Skeletal muscle cell (primary cell): ENCODE measurements at regions not wholly inside any gene's neighbourhood (a gene's known extent, or its start where the extent isn't known, plus 50 kb on each side); places are given as distances from the start of the nearest gene placed in this dataset.

Source experiments
- DNase-seq: peaks from one replicate; pipeline ENCODE4 v3.0.0-alpha.2; 2010; ENCODE audit warnings: low read depth
- H3K4me3 ChIP-seq: 2 replicates; pipeline ENCODE4 v1.5.1; 2011; ENCODE audit warnings: low read depth, mild to moderate bottlenecking, control low read depth, low read length, moderate library complexity

- H3K4me3 ChIP-seq: no peak overlapping the region
- no peak for DNase-seq
Measured at GRCh38 chr3:197432384-197433127, 123.2 kb downstream of the BDH1 start.

GRCh38 chr3:197431346-197431910 lies 124.3 kb downstream of the BDH1 start:
- DNase-seq: no peak
- H3K4me3 ChIP-seq: no peak overlapping the region

GRCh38 chr3:197430934-197431333 lies 124.8 kb downstream of the BDH1 start:
- no peak overlapping the region for H3K4me3 ChIP-seq
- DNase-seq: no peak

- no peak overlapping the region for H3K4me3 ChIP-seq
- DNase-seq: no peak
Measured at GRCh38 chr3:197430502-197430901, 125.3 kb downstream of the BDH1 start.

- DNase-seq: no peak
Measured at GRCh38 chr3:197428952-197429351, 126.8 kb downstream of the BDH1 start.

GRCh38 chr3:197428117-197428801 lies 127.5 kb downstream of the BDH1 start:
- H3K4me3 ChIP-seq: no peak overlapping the region
- DNase-seq: peak; percentile 12

More at GRCh38 chr3:197428952-197429351, 126.8 kb downstream of the BDH1 start:
- H3K4me3 ChIP-seq: no peak overlapping the region

GRCh38 chr3:197427021-197427420 lies 128.6 kb upstream of the DLG1 start:
- no peak overlapping the region for H3K4me3 ChIP-seq
- no peak for DNase-seq

GRCh38 chr3:197426121-197426566 lies 127.7 kb upstream of the DLG1 start:
- peak; percentile 22 for DNase-seq

GRCh38 chr3:197425485-197426120 lies 127.2 kb upstream of the DLG1 start:
- no peak overlapping the region for H3K4me3 ChIP-seq
- no peak for DNase-seq

More at GRCh38 chr3:197426121-197426566, 127.7 kb upstream of the DLG1 start:
- no peak overlapping the region for H3K4me3 ChIP-seq

- DNase-seq: no peak
- no peak overlapping the region for H3K4me3 ChIP-seq
Measured at GRCh38 chr3:197424674-197425484, 126.5 kb upstream of the DLG1 start.

- no peak overlapping the region for H3K4me3 ChIP-seq
- no peak for DNase-seq
Measured at GRCh38 chr3:197424266-197424665, 125.9 kb upstream of the DLG1 start.

GRCh38 chr3:197423376-197423775 lies 125.0 kb upstream of the DLG1 start:
- no peak overlapping the region for H3K4me3 ChIP-seq
- DNase-seq: no peak

GRCh38 chr3:197422506-197422905 lies 124.1 kb upstream of the DLG1 start:
- DNase-seq: no peak
- H3K4me3 ChIP-seq: no peak overlapping the region

GRCh38 chr3:197421021-197421420 lies 122.6 kb upstream of the DLG1 start:
- no peak for DNase-seq

GRCh38 chr3:197420566-197420965 lies 122.2 kb upstream of the DLG1 start:
- no peak for DNase-seq
- H3K4me3 ChIP-seq: no peak overlapping the region

More at GRCh38 chr3:197421021-197421420, 122.6 kb upstream of the DLG1 start:
- no peak overlapping the region for H3K4me3 ChIP-seq

GRCh38 chr3:197420115-197420514 lies 121.7 kb upstream of the DLG1 start:
- no peak for DNase-seq
- H3K4me3 ChIP-seq: no peak overlapping the region

GRCh38 chr3:197419696-197420095 lies 121.3 kb upstream of the DLG1 start:
- DNase-seq: no peak
- no peak overlapping the region for H3K4me3 ChIP-seq

GRCh38 chr3:197417911-197418618 lies 119.7 kb upstream of the DLG1 start:
- DNase-seq: no peak
- no peak overlapping the region for H3K4me3 ChIP-seq

- DNase-seq: peak; percentile 28
- H3K4me3 ChIP-seq: no peak overlapping the region
Measured at GRCh38 chr3:197417441-197417840, 119.0 kb upstream of the DLG1 start.
